22Rv1 (cell line): ENCODE measurements at regions not wholly inside any gene's neighbourhood (a gene's known extent, or its start where the extent isn't known, plus 50 kb on each side); places are given as distances from the start of the nearest gene placed in this dataset.

Experiments
- H3K27ac ChIP-seq: fragments of 450-650 bp; 2 replicates; pipeline ENCODE4 v1.5.1; 2017
- ZFX ChIP-seq: fragments of 450-650 bp; IDR thresholded peaks from 2 replicates; pipeline ENCODE4 v1.6.1; 2017; ENCODE audit warnings: antibody characterized with exemption, borderline replicate concordance
- TF ChIP-seq, protein P1 (sequence below): fragments of 450-650 bp; IDR thresholded peaks from 2 replicates; pipeline ENCODE4 v1.5.1; 2017; ENCODE audit warnings: mild to moderate bottlenecking

- TF ChIP-seq, protein P1, sequence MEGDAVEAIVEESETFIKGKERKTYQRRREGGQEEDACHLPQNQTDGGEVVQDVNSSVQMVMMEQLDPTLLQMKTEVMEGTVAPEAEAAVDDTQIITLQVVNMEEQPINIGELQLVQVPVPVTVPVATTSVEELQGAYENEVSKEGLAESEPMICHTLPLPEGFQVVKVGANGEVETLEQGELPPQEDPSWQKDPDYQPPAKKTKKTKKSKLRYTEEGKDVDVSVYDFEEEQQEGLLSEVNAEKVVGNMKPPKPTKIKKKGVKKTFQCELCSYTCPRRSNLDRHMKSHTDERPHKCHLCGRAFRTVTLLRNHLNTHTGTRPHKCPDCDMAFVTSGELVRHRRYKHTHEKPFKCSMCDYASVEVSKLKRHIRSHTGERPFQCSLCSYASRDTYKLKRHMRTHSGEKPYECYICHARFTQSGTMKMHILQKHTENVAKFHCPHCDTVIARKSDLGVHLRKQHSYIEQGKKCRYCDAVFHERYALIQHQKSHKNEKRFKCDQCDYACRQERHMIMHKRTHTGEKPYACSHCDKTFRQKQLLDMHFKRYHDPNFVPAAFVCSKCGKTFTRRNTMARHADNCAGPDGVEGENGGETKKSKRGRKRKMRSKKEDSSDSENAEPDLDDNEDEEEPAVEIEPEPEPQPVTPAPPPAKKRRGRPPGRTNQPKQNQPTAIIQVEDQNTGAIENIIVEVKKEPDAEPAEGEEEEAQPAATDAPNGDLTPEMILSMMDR = peak; percentile 79
- TF ChIP-seq ZFX = no peak
- H3K27ac ChIP-seq = no peak overlapping the region
Observed at GRCh38 chr10:2927958-2928840, 139.1 kb upstream of the PFKP start.

- H3K27ac ChIP-seq = no peak overlapping the region
- TF ChIP-seq ZFX = no peak
- TF ChIP-seq, protein P1 = no peak
Observed at GRCh38 chr10:2926918-2927660, 140.3 kb upstream of the PFKP start.

- no peak overlapping the region for H3K27ac ChIP-seq
- TF ChIP-seq, protein P1 = no peak
- TF ChIP-seq ZFX = no peak
Observed at GRCh38 chr10:2925631-2926030, 141.7 kb upstream of the PFKP start.

GRCh38 chr10:2924431-2924830 lies 142.9 kb upstream of the PFKP start:
- no peak overlapping the region for H3K27ac ChIP-seq
- TF ChIP-seq ZFX = no peak
- TF ChIP-seq, protein P1 = no peak

- no peak overlapping the region for H3K27ac ChIP-seq
- TF ChIP-seq, protein P1 = peak; percentile 14; the same call in 1 of the 2 replicates
- no peak for TF ChIP-seq ZFX
Observed at GRCh38 chr10:2921956-2922680, 145.2 kb upstream of the PFKP start.

DNA sequence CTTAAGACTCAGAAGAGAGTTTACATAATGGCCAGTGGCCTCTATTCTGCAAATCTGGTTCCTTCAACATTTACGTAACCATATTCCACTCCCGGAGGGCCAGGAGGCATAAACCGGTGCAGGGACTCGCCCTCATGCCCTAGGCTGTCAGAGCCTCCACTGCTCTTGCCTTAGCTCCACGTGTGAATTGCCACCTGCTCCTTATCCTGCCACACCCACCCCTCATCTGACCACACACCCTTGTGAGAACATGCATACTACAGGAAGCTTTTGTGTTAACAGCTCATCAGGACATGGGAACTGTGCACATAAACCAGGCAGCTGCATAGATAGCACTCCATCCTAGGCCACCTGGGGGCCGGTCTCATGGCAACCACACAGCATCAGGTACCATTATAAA lies 146.7 kb upstream of the PFKP start:
- TF ChIP-seq, protein P1 = no peak
- TF ChIP-seq ZFX = no peak

More for the DNA sequence above, 146.7 kb upstream of the PFKP start:
- H3K27ac ChIP-seq = no peak overlapping the region
